Lung (tissue), 11 donors: ENCODE measurements at regions not wholly inside any gene's neighbourhood (a gene's known extent, or its start where the extent isn't known, plus 50 kb on each side); places are given as distances from the start of the nearest gene placed in this dataset.

Experiments
- ATAC-seq: fragments of 200-7000 bp; cut with Tn5 transposase; one replicate; pipeline ENCODE4 v1.9.1; 2020; ENCODE audit warnings: moderate number of reproducible peaks; ENCODE audit not compliant: insufficient read depth, low FRiP score
- DNase-seq, 3 donors: peaks; one replicate each; pipeline ENCODE4 v3.0.0-alpha.2; 2013 to 2017
- H3K27ac ChIP-seq, 2 donors: one replicate each; pipeline ENCODE4 v1.5.1; 2013; ENCODE audit warnings: mild to moderate bottlenecking in 2 of 2, moderate library complexity in 2 of 2, control low read depth in 1 of 2, inconsistent platforms in 1 of 2, low read depth in 1 of 2, low read length in 1 of 2
- H3K27me3 ChIP-seq, 3 donors: one replicate each; pipeline ENCODE4 v1.5.1; 2013; ENCODE audit warnings: low read length in 2 of 3; ENCODE audit not compliant: control insufficient read depth in 3 of 3, insufficient read depth in 3 of 3
- H3K36me3 ChIP-seq, 4 donors: one replicate each; pipeline ENCODE4 v1.5.1; 2013; ENCODE audit warnings: low read length in 4 of 4, mild to moderate bottlenecking in 1 of 4, moderate library complexity in 1 of 4; ENCODE audit not compliant: control insufficient read depth in 4 of 4, insufficient read depth in 4 of 4
- H3K4me1 ChIP-seq, 5 donors: one replicate each; pipeline ENCODE4 v1.5.1; 2013; ENCODE audit warnings: low read length in 5 of 5, mild to moderate bottlenecking in 2 of 5, moderate library complexity in 1 of 5; ENCODE audit not compliant: control insufficient read depth in 5 of 5, insufficient read depth in 5 of 5
- H3K4me3 ChIP-seq: one replicate; pipeline ENCODE4 v1.5.1; 2013; ENCODE audit warnings: mild to moderate bottlenecking, control low read depth, moderate library complexity
- H3K9ac ChIP-seq, 2 donors: one replicate each; pipeline ENCODE4 v1.5.1; 2013; ENCODE audit warnings: low read length in 2 of 2, control low read depth in 1 of 2; ENCODE audit not compliant: insufficient read depth in 1 of 2
- H3K9me3 ChIP-seq, 4 donors: one replicate each; pipeline ENCODE4 v1.5.1; 2013; ENCODE audit warnings: low read length in 3 of 4, mild to moderate bottlenecking in 1 of 4, moderate library complexity in 1 of 4; ENCODE audit not compliant: control insufficient read depth in 4 of 4, insufficient read depth in 3 of 4
- WGBS, 2 donors: extraction: QIAGEN DNeasy Blood & Tissue Kit; methylation state at CpG; one replicate each; pipeline ENCODE4 v1.1.7; 2013; 5-methylcytosine and 5-hydroxymethylcytosine counted together
- TF ChIP-seq, protein P1 (sequence below): IDR thresholded peaks from 2 replicates; pipeline ENCODE4 v1.5.1; 2012; ENCODE audit warnings: mild to moderate bottlenecking; ENCODE audit errors: control extremely low read depth, extremely low read depth
- donor health status: control.
- donor health status: control.
- donor health status: Bipolar disorder and iron deficiency.
- donor health status: healthy.
- donor health status: DM: yes; HTN: yes; CAD: no.

DNA sequence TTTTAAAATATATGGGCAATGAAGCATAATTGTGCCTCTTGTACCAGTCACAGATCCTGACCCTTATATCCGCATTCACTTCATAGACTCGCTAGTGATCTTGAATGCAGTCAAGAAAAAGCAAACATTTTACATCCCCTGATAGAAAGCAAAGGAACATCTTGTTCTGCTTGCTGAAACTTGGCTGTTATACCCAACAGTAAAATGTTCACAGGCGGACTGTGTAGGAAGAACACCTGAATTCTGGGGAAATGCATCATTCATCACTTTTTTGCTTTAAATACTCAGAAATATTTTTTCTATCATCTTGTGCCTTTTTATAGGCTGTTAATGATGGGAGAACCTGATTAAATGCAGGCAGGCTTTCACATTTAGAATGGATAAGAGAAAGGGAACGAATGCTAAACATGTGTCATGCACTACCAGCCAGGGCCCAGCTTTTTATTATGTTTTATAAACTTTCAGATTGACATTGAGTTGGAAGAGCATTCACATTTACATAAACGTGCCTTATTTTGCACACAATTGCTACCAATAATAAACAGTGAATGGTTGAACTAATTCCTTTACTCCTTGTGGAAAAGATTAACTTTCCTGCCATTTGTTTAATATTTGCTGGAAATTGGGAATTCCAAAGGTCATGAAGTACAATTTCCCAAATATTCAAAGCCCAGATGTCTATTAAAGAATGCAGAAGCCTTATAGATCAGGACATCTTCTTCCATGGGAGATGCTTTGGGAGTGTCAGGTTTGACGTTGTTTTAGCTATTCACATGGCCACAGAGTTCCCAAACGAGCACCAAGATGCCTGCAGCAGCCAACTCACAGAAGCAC, 756.2 kb downstream of the TLE1 start:
- no peaks in the 10 kb centered on the region for H3K9me3 ChIP-seq
- no peak overlapping the region for H3K27ac ChIP-seq
- no peaks in the 10 kb centered on the region for H3K27me3 ChIP-seq
- no peaks in the 10 kb centered on the region for H3K4me1 ChIP-seq
- TF ChIP-seq, protein P1, sequence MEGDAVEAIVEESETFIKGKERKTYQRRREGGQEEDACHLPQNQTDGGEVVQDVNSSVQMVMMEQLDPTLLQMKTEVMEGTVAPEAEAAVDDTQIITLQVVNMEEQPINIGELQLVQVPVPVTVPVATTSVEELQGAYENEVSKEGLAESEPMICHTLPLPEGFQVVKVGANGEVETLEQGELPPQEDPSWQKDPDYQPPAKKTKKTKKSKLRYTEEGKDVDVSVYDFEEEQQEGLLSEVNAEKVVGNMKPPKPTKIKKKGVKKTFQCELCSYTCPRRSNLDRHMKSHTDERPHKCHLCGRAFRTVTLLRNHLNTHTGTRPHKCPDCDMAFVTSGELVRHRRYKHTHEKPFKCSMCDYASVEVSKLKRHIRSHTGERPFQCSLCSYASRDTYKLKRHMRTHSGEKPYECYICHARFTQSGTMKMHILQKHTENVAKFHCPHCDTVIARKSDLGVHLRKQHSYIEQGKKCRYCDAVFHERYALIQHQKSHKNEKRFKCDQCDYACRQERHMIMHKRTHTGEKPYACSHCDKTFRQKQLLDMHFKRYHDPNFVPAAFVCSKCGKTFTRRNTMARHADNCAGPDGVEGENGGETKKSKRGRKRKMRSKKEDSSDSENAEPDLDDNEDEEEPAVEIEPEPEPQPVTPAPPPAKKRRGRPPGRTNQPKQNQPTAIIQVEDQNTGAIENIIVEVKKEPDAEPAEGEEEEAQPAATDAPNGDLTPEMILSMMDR = no peak
- 80 to 83% methylated on average over 7 of the region's 7 CpGs for WGBS, 2 donors
- no peak overlapping the region for H3K4me3 ChIP-seq
- no peaks in the 10 kb centered on the region for H3K36me3 ChIP-seq
- no peak for ATAC-seq
- no peak overlapping the region for H3K9ac ChIP-seq
- DNase-seq = no peak

DNA sequence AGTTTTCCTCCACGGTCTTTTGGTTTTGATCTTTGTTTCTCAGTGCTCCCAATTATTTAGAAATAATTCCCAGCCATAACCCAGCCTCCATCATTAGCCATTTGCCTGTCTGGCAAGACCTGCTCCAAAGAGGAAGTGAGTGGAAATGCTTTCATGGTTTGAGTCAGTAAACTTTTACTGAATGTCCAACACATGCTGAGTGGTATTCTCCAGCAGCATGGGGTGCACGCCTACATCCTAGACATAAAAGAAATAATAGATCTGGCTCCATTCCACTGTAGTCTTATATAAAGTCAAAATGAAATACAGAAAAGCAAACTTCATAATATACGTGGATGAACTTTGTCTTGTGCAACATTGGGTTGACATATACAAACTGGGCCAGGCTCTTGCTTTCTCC, 757.2 kb downstream of the TLE1 start:
- ATAC-seq (no peak), DNase-seq (no peak)
- Histone ChIP-seq H3K27me3 (no peaks in the 10 kb centered on the region), H3K9ac (no peak overlapping the region), H3K27ac (no peak overlapping the region), H3K36me3 (no peaks in the 10 kb centered on the region), H3K4me3 (no peak overlapping the region), H3K9me3 (no peaks in the 10 kb centered on the region), H3K4me1 (no peaks in the 10 kb centered on the region)
- TF ChIP-seq, protein P1 = no peak
- 51 to 76% methylated on average over 3 of the region's 3 CpGs for WGBS, 2 donors

DNA sequence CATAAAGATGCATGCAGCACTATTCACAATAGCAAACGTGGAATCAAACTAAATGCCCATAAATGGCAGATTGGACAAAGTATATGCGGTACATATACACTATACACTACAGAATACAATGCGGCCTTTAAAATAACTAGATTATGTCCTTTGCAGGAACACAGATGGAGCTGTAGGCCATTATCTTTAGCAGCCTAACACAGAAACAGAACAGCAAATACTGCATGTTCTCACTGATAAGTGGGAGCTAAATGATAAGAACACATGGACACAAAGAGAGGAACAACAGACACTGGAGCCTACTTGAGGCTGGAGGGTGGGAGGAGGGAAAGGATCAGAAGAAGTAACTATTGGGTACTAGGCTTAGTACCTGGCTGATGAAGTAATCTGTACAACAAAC, 758.2 kb downstream of the TLE1 start:
- Histone ChIP-seq H3K4me3 (no peak overlapping the region), H3K27me3 (no peaks in the 10 kb centered on the region), H3K4me1 (no peaks in the 10 kb centered on the region), H3K36me3 (no peaks in the 10 kb centered on the region), H3K27ac (no peak overlapping the region), H3K9me3 (no peaks in the 10 kb centered on the region), H3K9ac (no peak overlapping the region)
- TF ChIP-seq, protein P1 = no peak
- 89 to 90% methylated on average over 3 of the region's 3 CpGs for WGBS, 2 donors
- no peak for ATAC-seq
- DNase-seq = no peak

DNA sequence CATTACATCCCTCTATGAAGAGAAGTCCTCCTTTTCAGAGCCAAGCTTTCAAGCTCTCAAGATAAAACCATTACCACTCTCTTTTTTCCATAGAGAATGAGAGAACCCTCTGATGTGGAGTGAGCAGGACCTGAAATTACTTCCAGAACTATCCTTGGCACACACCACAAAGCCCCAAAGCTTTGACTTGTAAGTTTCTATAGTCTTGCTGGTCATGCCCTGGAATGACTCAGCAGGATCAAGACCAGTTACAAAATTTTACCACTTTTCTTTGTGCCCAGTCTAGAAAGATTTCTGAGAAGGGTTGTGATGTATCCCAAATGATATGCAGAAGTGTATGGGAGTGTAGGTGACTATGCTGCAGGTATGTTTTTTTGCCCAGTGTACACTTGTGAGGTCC, 760.6 kb downstream of the TLE1 start:
- TF ChIP-seq, protein P1 = no peak
- H3K27me3 ChIP-seq = no peaks in the 10 kb centered on the region
- no peak overlapping the region for H3K9ac ChIP-seq
- no peak overlapping the region for H3K4me3 ChIP-seq
- no peaks in the 10 kb centered on the region for H3K4me1 ChIP-seq
- DNase-seq (no peak), ATAC-seq (no peak)
- H3K9me3 ChIP-seq = no peaks in the 10 kb centered on the region
- H3K27ac ChIP-seq = no peak overlapping the region
- H3K36me3 ChIP-seq = no peaks in the 10 kb centered on the region
